ENCODE measurements at regions not wholly inside any gene's neighbourhood (a gene's known extent, or its start where the extent isn't known, plus 50 kb on each side); places are given as distances from the start of the nearest gene placed in this dataset.

DNA sequence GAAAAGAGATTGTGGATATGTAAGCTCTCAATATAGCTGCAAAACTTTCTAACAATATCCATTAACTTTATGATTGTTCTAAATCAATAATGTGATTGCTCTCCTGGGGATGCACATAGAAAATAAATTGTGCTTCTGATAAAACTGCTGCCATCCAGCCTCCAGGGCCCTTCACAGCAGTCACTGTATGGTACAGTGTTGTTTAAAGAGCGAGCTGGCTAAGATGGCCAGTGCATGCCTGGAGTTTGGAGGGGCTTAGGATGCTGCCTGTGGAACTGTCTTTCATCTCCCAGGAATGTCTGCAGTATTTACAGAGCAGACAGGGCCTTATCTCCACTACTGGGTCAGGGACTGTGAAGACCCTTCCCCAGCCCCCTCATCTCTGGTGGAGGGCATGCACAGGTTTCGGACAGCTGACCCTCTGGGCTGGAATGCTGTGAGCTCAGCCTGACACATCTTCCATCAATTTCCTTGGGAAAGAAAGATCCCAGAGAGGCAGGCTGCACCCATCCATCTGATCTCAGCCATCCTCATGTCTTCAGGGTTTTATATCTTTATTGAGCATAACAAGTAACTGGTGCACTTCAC lies 137.0 kb downstream of the PLPP3 start:
- no peak for DNase-seq

DNA sequence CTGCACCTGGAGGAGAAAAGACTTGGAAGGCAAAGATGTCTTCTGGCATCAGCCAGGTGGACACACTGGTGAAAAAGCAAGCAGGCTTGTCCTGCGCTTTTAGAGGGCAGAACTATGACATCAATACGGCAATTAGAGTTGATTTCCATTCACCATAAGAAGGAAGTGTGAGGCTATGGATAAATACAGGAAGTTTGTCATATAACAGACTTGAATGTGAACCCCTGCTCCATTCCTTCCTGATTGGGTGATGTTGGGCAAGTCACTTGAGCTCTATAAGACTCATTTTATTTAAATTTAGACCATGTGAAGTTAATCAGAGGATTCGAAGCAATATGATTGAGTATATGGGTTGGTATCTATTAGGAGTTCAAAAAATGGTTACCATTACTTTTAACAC lies 137.8 kb downstream of the PLPP3 start:
- no peak for DNase-seq

DNA sequence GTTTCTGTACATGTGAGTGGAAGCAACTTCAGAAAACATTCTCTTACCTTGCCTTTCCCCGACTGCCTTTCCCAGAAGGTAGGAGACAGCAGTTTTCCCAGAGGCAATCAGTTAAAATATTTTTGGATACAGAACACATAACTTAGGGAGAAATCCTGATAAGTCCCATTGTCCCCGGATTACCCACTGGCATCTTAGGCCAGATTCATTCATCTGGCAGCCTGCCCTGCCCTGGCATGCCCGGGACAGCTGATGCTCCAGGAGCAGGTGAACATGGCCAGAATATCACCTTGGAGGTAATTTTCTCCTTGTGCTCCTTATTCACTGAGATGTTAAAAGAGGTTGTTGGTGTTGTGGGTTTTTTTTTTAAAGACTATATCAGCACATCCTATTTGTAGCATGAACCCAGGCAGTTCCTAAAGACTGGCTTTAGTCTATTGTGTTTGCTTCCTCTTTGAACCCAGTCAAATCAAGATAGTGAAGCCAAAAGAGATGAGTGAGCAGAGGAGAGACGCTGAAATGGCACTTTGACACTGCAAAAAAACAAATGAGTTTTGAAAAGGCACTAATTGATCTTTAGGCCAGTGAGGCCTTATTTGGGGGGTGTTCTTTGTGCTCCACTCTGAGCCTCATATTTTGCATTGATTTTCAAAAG lies 139.6 kb downstream of the PLPP3 start:
- DNase-seq = no peak

DNA sequence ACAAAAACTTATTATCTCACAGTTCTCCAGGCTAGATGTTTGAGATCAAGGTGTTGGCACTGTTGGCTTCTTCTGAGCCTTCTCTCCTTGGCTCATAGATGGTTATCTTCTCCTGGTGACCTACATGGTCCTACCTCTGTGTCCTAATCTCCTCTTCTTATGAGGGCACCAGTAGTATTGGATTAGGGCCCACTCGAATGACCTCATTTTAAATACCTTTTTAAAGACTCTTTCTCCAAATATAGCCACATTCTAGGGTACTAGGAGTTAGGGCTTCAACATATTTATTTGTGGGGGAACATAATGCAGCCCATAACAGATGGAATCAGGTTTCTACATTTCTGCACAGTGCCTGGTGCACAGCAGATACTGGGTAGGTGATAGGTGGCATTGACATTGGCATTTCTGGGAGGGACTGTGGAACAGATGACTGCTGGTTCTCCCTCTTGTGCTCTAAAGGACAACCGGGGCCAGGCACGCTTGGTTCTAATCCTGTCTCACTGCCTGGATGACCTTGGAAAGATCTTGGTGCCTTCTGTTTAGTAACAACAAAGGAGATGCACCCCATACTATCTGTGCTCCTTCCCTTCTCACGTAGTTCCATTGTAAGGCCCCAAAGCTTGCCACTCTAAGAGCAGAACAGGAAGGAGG lies 140.3 kb downstream of the PLPP3 start:
- DNase-seq = no peak

DNA sequence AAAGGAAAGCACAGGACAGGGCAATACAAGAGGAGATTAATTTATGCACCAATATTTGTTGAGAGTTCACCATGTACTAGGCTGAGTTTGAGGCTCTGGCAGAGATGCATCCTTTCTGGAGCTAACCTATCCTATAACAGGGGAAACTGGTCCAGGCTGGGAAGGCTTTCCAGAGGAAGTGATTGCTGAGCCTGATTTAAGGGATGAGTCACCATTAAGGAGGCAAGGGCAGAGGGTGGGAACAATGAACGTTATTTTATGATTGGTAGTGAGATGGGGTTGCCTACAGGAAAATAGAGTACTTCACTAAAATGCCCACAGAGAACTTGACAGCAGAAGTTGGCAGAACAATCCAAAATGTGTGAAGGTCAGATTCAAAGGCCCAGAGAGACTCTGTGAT lies 141.4 kb downstream of the PLPP3 start:
- no peak for DNase-seq

DNA sequence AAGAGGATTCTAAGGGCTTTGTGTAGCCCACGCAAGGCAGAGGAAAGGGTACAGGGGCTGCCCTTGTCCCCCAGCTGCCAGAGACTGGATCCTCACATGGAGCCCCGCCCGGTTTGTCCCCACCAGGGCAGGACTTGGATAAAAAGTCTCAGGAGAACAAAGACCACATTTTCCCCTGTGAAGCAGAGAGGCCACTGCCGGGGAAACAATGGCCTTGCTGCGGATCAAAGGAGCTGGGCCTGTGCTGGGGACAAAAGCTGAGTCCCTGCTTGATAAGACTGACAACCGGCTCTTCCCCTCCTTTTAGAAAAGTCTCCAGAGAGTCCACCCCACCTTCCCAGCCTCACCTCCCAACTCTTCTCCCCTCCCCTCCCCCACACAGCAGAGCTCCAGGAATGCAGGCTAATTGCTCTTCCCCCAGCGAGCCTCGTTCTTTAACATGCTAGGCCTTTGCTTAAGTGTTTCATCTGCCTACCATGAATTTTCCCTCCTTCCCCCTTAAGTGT lies 142.4 kb downstream of the PLPP3 start:
- no peak for DNase-seq

DNA sequence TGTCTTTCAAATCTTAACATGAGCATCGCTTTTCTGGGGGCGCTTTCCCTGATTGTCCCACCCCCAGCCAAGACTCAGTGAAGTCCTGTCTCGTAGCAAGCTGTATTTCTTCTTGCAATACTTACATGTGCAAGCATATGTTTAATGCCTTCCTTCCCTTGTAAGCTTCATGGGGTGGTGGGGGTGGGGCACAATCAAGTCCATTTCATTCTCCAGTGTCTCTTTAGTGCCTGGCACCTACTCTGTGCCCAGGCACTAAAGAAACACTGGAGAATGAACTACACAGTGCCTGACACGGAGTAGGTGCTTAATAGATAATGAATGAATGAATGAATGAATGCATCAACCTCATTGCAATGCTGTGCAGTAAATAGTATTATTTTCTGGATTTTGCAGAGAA lies 143.1 kb downstream of the PLPP3 start:
- DNase-seq = no peak

DNA sequence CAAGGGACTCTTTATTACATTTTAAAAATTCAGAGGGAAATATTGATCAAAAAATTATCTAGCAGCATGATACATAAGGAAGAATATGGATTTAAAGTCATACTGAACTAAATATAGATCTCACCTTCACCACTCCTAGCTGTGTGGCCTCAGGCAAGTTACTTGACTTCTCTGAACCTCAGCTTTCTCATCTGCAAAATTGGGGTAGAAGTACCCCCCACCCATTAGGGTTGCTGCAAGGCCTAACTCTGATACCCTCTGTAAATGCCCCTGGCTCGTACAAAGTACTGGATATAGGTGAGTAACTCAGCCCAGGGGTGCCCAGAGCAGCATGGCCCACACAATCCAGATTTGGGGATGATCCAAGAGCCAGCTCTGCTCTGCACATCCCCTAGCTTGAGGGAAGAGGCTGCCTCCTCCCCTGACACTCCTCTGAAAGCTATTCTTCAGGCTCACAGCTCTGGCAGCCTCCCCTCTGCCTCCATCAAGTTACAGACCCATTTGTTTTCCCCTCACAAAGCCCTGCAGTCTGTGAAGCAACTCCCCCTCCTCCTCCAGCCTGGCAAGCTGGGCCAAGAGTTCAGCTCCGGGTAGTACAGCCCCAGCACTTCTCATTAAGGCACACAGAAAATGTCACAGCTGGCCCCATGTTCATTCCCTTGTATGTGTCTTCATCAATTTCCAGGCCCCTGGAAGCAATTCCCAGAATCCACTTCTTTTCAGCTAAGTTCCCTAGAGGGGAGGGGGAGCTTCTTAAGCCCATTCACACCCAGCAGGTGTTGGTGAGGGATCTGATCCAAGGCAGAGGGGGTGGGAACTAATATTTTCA lies 143.7 kb downstream of the PLPP3 start:
- no peak for DNase-seq

DNA sequence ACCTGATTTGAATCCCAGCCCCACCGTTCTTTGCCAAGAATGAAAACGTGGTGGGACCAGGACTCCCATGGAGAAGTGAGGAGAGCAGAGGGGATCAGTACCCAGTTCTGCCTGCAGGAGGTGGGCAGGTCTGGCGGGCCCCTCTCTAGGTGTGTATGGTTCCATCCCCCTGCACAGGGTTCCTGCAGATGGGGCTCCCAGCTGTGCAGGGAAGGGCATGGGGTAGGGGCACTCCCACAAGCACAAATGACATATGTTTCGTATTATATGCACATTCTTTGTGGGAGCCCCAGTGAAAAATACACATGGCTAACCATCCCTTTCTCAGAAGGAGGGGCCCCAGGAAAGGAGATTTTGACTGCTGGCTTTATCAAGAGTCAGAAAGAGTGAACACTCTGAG lies 144.6 kb downstream of the PLPP3 start:
- DNase-seq = no peak

DNA sequence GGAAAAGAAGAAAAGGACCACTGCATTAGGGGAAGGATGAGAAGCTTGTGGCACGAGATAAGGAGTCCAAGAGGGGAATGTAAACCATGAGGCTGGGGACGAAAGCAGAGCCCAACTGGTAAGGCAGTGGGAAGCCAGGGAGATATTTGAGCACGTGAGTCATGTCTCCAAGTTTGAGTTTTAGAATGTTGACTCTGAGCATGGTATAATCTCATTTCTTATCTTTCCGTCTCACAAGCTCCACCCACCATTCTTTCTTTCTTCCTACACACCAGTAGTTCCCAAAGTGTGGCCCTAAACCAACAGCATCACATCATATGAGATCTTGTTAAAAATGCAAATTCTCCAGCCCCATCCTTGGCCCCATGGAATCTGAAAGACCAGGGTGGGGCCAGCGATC lies 145.3 kb downstream of the PLPP3 start:
- DNase-seq = no peak

DNA sequence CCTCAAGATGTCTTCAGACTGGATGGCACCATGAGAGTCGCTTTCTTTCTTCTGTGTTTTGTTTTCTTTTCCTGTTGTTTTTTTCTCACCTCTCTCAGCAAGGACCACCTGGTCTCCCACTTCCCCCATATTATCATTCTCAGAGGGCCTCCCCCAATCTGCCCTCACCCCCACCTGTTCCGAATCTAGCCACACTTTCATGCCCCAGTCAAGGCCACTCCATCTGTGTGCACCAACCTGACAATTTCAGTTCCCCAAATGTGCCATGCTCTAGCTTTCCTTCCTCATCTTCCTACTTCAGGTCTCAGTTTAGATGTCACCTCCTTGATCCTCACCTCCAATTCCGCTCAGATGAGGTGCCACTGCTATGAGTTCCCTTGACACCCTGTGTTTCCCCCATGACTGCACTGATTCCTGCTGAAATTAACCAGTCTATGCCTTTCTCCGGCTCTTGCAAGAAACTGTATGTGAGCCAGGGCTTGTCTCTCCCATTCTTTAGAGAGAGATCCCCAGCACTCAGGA lies 146.2 kb downstream of the PLPP3 start:
- DNase-seq = peak in 1 of 2 donors; percentile 25

DNA sequence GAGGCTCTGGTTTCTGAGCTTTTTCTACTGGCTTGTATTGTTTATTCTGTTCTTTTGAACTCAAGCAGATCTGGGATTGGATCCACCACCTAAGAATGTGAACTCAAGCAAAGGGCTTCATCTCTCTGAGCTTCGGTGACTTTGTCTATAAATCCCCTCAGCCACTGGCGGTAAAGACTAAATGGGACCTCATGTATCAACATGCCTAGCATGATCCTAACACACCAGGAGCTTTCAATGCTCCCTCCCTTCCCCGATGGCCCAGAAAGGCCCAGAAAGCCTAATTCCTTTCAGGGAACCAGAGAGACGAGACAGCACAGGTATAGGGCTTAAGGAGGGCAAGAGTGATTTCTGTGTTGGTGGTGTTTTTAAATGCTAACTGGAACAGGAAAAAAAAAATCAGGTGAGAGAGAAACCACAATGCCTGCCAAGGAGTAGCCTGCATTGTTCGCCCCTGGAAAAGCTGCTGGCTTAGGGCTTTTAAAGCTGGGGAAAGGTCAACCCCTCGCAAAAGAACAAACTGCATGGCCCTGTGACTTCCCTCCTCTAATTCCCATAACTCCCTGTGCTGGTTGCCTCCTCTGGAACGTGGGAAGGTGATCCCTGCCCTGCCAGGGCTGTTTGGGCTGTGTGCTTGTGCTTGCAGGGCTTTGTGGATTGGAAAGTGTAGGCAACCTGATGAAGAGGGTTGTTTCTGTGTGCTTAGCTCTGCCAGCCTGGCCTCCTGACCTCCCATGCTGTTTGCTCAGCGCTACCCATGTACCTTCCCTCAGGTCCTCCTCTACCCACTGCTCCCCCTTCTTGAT lies 147.0 kb downstream of the PLPP3 start:
- DNase-seq = no peak

DNA sequence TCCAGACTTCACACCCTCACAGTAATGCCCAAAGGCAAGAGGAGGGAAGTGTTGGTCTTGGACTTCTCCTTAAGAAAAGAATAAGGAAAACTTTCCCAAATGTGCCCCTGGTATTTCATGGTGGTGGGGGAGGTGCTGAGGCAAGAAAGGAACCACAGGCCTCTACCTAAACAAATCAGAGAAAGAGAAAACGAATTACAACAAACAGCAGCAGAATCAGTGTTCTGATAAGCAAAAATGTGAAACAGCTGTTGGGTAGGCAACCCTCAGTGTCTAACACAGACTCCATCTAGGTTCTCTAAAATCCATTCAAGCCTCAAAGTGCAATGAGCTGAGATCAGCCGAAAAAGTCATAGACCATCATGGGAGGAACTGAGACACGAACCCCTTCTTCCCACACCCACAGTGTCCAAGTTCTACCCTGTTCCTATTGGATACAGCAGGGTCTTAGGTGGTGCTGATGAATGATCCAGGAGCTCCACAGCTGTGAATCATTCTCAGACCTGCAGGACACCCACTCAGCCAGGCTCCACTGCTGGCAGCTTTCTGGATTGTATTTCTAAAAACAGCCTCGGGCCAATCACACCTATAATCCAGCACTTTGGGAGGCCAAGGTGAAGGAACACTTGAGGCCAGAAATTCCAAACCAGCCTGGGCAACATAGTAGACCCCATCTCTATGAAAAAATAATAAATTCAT lies 149.1 kb downstream of the PLPP3 start:
- DNase-seq = no peak

DNA sequence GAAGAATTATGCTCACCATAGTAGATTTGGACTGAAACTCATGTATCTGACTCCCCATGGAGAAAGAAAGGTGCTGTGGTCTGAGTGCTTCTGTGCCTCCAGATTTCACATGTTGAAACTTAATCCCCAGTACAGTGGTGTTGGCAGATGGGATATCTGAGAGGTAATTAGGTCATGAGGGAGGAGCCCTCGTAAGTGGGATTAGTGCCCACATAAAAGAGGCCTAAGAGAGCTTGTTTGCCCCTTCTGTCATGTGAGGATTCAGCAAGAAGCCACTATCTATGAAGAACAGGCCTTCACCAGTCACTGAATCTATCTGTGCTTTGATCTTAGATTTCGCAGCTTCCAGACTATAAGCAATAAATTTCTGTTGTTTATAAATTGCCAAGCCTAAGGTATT lies 150.1 kb downstream of the PLPP3 start:
- DNase-seq = no peak

DNA sequence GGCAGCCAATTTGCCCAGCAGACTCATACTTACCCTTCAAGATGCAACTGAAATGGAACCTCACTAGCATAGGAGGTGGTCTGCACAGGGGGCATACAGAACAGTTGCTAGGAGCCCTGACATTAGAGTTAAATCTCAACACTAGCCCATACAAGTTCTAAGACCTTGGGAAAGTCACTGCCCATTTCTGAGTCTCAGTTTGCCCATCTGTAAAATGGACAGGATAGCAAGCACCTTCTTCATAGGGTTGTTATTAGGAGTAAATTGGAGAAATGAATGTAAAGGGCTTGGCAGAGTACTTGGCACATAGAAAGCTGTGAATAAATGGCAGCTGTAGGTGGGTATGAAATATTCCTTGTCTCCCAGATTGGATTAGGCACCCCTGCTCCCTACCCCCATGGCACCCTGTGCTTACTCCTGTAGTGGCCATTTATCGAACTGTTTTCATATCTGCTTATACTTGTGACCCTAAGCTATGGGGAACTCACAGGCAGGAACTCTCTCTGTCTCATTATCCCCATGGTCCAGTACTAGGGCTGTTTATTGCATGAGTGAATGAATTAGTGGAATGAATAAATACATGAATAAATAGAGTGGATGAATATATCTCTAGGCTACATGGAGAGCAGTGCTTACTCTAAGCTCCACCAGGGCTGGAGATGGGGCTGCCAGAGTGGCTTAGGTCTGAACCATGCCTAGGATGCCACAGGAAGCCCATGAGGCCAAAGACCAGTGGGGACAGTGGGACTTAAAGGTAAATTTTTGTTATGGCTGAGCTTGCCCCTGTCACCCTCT lies 152.6 kb downstream of the PLPP3 start:
- DNase-seq = no peak

DNA sequence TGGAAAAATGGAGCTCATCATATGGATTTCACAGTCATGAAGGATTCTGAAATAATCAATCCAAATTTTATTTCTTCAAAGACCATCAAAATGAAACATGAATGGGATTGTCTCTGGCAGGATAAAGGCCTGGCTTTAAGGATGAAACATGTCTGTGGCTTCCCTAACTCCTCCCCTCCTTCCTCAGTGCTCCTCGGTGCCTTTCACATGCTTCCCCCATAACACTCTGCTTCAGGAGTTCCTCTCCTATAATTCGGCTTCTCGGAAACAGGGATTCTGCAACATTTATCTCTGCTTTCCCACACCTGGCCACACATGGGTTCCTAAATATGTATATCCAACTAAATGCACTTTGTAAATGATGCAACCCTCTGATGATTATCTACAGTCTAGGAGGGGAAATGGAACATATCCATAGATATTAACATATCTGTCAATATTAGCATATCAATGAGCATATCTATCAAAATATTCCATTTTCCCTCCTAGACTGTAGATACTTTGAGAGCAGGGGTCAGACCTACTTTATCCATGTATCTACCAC lies 153.8 kb downstream of the PLPP3 start:
- no peak for DNase-seq

DNA sequence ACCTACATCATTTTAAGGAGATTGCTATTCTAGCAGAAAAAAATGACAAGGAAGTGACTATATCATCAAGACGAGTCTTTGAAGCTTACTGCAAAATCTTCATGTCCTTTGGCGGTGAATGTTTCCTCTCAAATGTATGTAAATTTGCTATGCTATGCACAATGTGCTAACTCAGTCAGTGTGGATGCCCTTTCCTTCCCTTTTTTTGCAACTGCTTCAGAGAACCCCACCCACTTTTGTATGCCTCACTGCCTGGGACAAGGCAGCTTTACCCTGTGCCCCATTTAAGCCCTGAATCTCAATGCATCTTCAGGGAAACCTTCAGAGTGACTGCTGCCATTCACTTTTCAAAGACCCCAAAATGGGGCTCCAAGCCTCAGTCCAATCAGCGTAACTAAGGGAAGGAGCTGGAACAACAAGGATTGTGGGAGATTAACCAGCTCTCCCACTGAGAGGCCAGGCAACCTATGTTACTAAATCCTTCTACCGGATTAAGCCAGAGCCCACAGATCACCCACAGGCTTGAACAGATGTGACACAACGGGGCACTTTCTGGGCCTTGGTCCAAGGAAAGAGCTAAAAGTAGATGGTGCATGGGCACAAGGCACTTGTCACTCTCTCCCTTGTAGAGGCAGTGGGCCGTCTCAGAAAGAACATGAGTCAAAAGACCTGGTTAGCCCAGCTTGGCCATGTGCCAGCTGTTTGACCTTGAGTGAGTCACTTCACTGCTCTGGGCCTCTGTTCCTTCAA lies 154.4 kb downstream of the PLPP3 start:
- peak in 1 of 2 donors; percentile 52 for DNase-seq

DNA sequence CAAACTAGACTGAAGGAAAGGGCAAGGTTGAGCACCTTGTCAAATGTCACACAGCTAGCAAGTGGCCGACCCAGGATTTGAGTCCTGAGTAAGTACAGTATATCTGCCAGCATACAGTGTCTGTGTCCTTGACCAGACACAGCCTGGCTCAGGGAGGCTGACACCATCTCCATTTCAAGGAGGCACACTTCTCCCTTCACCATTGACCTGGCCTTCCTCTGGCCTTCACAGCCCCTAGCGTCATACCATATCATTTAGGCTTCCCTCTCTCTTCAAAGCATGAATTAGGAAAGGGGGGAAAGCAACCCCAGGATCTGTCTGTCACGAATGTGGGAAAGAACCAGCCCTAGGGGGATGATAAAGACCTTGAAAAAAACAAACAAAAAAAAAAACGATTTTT lies 155.6 kb downstream of the PLPP3 start:
- DNase-seq = no peak

DNA sequence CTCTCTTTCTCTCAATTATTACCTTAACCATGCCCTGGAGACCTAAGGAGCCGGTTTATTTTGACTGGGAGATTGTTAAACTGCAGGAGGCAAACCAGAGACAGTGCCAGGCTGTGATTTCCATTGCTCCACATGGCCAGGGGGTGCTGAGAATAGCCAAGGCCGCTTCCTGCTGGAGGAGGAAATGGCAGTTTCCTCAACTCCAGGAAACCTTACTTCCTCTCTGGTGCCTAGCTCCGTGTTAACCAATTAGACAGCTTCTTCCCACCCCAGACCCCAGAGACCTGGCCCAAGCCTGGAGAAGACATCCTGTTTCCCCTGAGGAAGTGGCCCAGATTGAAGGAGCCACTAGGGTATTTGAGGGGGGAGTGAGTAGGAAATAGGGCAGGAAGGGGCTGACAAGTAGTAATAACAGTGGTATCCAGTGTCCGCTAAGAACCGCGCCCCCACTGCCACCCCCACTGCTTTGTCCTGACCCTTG lies 161.2 kb downstream of the PLPP3 start:
- DNase-seq = no peak

DNA sequence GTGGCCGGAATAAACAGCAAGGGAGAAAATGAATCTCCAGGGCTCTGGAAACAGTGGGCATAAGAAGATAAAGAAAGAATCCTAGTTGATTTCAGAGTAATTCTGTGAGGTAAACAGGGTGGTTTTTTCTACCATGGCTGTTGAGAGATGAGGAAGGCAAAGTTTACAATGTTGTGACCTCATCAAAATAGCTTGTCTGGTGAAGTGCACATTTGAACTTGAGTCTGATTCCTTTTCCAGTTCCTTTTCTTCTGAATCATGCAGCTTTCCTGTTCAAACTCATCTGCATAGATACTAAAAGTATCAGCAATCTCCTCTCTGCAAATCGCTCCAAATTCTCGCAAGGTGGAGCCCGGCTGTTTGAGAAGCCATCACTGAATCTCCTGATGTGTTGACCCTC lies 161.7 kb downstream of the PLPP3 start:
- DNase-seq = no peak
